GM21529 (cell line): ENCODE measurements at regions not wholly inside any gene's neighbourhood (a gene's known extent, or its start where the extent isn't known, plus 50 kb on each side); places are given as distances from the start of the nearest gene placed in this dataset.
"Not testable (repeated sequence)": the region's sequence is repeated elsewhere in the genome, so short reads cannot be mapped to it uniquely, and the experiment has no call there.

Experiments used
- ATAC-seq: cut with Tn5 transposase; IDR thresholded peaks from one replicate; pipeline ENCODE4 v1.9.1; 2021; ENCODE audit not compliant: unreplicated experiment

- ATAC-seq = no peak
Measured at GRCh38 chr5:153222936-153223335, 267.5 kb upstream of the GRIA1 start.

GRCh38 chr5:153223376-153223775 is 267.1 kb upstream of the GRIA1 start:
- no peak for ATAC-seq

DNA sequence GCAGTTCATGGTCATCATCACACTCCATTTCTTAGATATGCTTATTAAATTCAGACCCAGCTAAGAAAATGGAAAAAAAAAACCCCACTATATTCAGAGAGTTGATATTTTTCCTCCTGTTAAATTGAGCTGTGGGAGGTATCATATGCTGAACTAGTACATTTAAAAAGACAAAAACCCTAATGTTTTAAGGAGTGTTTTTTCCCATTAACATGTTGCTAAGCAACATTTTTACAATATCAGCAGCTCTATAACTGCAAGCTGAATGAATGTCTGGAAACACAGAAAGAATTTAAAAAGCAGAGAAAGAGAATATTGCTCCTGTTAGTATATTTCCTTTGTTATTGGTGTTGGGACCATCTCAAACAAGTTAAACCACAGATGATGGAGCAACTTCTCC is 265.8 kb upstream of the GRIA1 start:
- ATAC-seq = no peak

GRCh38 chr5:153233933-153234332 is 256.5 kb upstream of the GRIA1 start:
- ATAC-seq = no peak

- no peak for ATAC-seq
Measured at GRCh38 chr5:153236319-153236718, 254.2 kb upstream of the GRIA1 start.

- peak; percentile 90 for ATAC-seq
Measured at GRCh38 chr5:153237671-153238332, 252.7 kb upstream of the GRIA1 start.

- no peak for ATAC-seq
Measured at GRCh38 chr5:153257381-153257780, 233.1 kb upstream of the GRIA1 start.

DNA sequence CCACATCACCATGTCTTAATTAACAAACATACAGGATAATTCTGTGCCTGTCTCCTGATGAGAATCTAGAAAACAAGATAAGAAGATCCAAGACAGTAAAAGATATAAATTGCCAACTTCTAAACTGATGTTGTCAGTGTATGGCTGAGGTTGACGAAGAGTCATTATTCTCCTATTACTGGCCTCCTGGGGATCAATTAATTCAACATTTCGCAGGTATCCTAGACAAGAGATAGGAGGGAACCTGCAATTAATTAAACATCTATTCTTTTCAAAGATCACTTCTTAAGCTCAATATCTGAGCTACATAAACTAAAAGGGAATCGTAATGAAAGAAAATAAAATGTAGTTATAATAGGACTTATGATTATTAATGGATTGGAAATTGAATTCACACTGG is 232.0 kb upstream of the GRIA1 start:
- no peak for ATAC-seq

DNA sequence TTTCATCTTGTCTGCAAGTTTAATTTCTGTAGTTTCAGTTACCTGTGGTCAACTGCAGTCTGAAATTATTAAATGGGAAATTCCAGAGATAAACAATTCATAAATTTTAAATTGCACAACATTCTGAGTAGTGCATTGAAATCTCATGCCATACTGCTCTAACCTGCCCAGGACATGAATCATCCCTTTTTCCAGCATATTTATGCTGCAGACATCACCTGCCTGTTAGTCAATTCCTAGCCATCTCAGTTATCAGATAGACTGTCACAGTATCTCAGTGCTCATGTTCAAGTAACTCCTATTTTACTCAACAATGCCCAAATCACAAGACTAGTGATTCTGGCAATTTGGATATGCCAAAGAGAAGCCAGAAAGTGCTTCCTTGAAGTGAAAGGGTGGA is 223.0 kb upstream of the GRIA1 start:
- ATAC-seq = no peak

DNA sequence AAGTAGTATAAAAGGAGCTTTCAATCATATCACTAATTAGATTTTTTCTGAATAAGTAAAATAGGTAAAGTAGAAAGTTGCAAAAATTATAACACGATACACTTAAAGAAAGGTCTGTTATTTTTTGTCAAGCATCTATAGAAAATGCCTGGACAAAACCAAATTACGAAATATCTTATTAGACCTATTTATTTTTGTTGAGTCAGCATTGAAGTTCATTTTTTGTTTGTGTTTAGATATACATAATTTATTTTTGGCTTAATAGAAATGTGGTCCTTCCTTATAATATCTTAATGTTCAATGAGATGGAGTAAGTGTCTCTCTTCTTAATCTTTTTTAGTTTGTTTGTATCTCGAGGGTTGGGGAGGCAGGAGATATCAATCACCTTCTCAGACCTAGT is 214.8 kb upstream of the GRIA1 start:
- no peak for ATAC-seq

DNA sequence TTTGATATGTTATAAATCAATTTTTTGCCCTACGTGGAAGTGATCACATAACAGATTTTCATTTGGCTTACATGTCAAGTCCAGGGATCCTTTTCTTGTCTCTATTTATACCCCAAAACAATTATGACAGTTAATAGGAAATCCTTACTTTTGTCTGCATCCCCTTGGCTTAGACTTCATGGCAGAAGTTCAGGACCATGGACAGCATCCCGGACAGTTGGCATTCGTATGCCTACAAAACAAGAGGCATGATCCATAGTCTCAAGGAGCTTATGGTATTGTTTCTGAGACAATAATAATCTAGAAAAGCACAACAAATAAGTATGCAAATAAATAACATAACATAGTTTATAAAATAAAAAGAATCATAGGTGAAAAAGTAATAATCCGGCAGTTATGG is 214.3 kb upstream of the GRIA1 start:
- no peak for ATAC-seq

DNA sequence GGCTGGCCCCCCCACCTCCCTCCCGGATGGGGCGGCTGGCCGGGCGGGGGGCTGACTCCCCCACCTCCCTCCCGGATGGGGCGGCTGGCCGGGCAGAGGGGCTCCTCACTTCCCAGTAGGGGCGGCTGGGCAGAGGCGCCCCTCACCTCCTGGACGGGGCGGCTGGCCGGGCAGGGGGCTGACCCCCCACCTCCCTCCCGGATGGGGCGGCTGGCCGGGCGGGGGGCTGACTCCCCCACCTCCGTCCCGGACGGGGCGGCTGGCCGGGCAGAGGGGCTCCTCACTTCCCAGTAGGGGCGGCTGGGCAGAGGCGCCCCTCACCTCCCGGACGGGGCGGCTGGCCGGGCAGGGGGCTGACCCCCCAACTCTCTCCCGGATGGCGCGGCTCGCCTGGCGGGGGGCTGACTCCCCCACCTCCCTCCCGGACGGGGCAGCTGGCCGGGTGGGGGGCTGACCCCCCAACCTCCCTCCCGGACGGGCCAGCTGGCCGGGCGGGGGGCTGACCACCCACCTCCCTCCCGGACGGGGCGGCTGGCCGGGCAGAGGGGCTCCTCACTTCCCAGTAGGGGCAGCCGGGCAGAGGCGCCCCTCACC is 194.1 kb upstream of the GRIA1 start:
- not testable (repeated sequence) for ATAC-seq

- no peak for ATAC-seq
Measured at GRCh38 chr5:153299891-153300290, 190.6 kb upstream of the GRIA1 start.

GRCh38 chr5:153308282-153308681 is 182.2 kb upstream of the GRIA1 start:
- no peak for ATAC-seq

DNA sequence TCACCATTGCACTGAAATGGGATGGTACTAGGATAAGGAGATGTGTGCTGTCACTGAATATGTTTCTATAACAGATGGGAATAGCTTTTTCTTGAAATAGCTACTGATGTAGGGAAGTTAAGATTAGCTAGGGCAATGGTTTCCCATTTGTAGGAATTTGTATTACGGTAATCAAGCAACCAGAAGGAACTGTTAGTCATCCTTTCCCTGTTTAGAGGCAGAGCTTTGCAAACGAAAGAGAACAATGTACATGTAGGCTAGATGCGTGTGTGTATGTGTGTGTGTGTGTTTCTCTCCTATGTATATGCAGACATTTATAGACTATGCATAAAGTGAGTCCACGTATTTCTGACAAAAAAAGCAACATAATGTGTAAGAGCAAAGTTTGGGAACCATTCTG is 171.9 kb upstream of the GRIA1 start:
- no peak for ATAC-seq

- ATAC-seq = no peak
Measured at GRCh38 chr5:153321478-153321877, 169.0 kb upstream of the GRIA1 start.

DNA sequence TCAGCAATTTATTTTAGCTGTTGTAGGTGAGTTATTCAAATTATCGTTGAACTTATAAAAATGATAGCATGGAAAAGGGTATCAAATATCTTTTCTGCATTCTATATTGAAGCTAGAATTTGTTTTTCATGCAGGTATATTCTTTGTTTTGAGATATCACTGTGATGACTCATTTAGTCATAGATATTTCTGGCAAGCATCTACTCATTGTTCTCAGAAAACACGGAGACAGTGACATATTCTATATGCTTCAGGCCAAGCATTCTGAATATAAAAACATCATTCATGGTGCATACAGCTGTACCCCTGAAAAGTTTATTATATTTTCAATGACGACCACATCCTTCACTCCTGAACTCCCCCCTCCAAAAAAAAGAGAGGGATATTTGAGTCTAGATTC is 150.3 kb upstream of the GRIA1 start:
- no peak for ATAC-seq

DNA sequence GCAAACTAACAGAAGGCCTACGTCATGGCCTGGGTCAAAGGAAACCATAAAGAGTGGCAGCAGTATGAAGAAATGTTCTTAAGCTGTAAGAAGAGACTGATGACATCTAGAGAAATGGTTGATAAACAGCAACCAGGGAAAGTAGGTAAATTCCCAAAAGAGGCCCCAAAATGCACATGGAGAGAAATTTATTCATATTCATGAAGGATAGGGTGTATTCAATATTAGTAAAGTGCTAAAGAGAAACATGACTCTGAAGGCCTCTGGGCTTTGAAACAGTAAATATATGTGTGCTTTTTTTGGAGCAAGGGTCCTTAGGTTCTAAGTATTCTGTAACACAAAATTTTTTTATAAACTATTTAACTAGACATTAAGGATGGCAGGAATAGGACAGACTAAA is 149.7 kb upstream of the GRIA1 start:
- no peak for ATAC-seq

DNA sequence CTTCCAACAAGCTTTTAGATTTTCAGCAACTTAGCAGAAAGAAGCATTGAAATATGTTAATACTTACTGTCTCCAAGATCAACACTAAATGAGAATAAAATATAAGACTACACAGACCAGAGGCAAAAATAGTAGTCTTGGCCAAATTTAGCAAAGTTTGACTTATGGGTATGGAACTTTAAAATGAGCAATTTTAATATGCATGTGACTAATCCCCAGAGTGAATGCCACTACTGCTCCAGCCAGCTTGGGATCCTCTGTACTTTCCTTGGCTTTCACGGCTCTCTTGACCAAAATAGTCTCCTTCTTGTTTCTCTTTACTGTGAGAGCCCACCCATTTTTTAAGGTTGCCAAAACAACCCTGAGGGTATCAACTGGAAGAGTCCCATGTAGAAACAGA is 148.0 kb upstream of the GRIA1 start:
- no peak for ATAC-seq

DNA sequence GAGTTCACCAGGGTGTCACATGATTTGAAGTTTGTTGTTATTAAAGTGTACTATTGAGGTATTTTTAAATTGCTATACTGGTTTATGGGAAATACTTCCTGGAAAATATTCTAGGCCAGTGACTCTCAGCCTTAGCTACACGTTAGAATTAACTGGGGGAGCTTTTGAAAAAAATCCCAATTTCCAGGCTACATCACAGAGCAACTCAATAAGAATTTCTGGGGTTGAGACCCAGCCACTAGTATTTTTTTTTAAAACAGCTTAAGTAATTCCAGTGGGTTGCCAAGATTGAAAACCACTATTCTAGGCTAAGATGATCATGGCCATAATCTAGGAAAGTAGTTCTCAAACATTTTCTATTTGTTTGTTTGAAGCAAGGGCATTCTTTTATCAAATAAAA is 142.9 kb upstream of the GRIA1 start:
- ATAC-seq = no peak

DNA sequence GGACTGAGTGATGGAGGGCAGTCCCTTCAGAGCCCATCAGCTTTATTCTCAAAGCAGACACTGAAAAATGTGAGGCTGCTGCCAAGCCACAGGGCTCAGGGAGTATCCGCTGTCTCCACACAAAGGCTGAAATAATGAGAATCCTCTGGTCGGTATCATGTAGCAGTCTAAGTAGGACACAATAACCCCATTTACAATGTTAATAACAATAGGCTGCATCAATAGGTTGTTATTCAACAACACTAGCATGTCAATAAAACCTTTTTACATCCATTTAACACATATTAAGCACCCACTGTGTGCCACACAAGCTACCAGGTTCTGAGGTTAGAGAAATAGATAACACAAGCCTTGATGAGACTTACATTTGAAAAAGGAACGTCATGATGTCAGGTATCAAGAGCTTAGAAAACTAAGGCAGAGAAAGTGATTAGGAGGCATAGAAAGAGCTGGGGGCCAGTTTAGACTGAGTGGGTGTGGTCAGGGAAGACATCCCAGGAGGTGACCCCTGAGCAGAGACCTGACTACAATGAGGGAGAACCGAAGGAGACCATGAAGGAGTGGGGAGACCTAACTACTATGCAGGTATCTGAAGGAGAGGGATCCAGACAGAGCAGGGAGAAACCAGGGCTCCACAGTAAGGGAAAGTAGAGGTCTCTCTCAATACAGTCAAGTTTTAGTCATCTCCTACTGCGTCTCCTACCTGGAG is 140.1 kb upstream of the GRIA1 start:
- ATAC-seq = no peak

DNA sequence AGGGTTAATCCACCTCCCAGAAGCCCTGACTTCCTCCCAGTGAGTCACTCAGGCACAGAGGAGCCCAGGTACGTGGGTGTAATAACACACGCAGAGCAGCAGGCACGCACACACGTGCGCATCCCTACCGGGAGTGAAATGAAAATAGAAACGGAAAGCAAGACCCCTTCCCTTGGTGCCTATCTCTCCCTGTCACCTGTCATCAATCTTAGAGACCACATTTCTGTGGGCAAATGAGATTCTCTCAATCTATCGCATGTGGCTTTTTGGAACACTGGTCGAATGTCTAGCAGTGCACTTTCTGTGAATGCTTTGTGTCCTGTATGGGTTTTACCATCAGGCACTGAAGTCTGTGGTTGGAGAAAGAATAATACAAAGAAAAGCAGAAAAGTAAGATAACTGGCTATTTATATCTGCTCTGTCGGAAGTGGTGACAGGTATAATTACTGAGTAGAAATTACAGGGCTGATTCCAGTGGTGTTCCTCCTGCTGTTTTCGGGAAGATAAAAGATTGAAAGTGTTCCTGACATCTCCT is 137.7 kb upstream of the GRIA1 start:
- peak; percentile 72 for ATAC-seq
